H1 (cell line): ENCODE measurements at regions not wholly inside any gene's neighbourhood (a gene's known extent, or its start where the extent isn't known, plus 50 kb on each side); places are given as distances from the start of the nearest gene placed in this dataset.

Experiments used
- CTCF ChIA-PET: fragments of 300-600 bp; sonication (Branson Sonifier 250); formaldehyde crosslinking; loops from one replicate; lab custom pipeline; 2021; ENCODE audit not compliant: partially characterized antibody; lab: Charles Lee
- POLR2A ChIA-PET: fragments of 300-600 bp; sonication (Branson Sonifier 250); formaldehyde crosslinking; loops from one replicate; lab custom pipeline; 2021; ENCODE audit warnings: inconsistent platforms; ENCODE audit not compliant: partially characterized antibody; lab: Charles Lee
- DNase-seq, 2 experiments: peaks; one replicate each; pipeline versions ENCODE4 v3.0.0 to v3.0.0-alpha.2; 2010 to 2022; ENCODE audit warnings: low spot score in 2 of 2, low read depth in 1 of 2, mixed read lengths in 1 of 2
- FAIRE-seq: peaks from 2 replicates; lab custom pipeline; 2011; peaks lifted over from hg19 to GRCh38; lab: Jason Lieb, UNC
- H2AFZ ChIP-seq: 2 replicates; pipeline ENCODE4 v1.8.1; 2012; ENCODE audit warnings: low read length, inconsistent platforms
- H2AK5ac ChIP-seq: 2 replicates; pipeline ENCODE4 v1.6.1; 2013; ENCODE audit warnings: low read depth, low read length
- H2BK120ac ChIP-seq: replicated peaks from 2 replicates; pipeline ENCODE3; 2013; ENCODE audit warnings: low read depth, low read length, inconsistent platforms
- H2BK12ac ChIP-seq: 2 replicates; pipeline ENCODE4 v1.6.1; 2013; ENCODE audit warnings: low read depth, low read length
- H2BK15ac ChIP-seq: 2 replicates; pipeline ENCODE4 v1.6.1; 2013; ENCODE audit warnings: low read length
- H2BK20ac ChIP-seq: 2 replicates; pipeline ENCODE4 v1.6.1; 2013; ENCODE audit warnings: low read length
- H2BK5ac ChIP-seq: 2 replicates; pipeline ENCODE4 v1.6.1; 2013; ENCODE audit warnings: low read depth, low read length
- H3K14ac ChIP-seq: 2 replicates; pipeline ENCODE4 v1.6.1; 2013; ENCODE audit warnings: inconsistent platforms; ENCODE audit not compliant: insufficient read length
- H3K18ac ChIP-seq: 2 replicates; pipeline ENCODE4 v1.6.1; 2013; ENCODE audit warnings: low read length; ENCODE audit errors: extremely low read depth
- H3K23ac ChIP-seq: 2 replicates; pipeline ENCODE4 v1.6.1; 2013; ENCODE audit warnings: inconsistent platforms; ENCODE audit not compliant: insufficient read length
- H3K23me2 ChIP-seq: 2 replicates; pipeline ENCODE4 v1.6.1; 2013; ENCODE audit warnings: low read depth, low read length
- H3K27ac ChIP-seq: 2 replicates; pipeline ENCODE4 v1.6.1; 2011; ENCODE audit warnings: low read depth, low read length, inconsistent platforms
- H3K27me3 ChIP-seq, 4 experiments: replicated peaks in 1 of 4; 1 replicate in 1 of 4; 2 replicates in 3 of 4; pipeline versions ENCODE4 v1.6.1 to v1.8.1; 2011 to 2013; ENCODE audit warnings: low read length in 3 of 4, mild to moderate bottlenecking in 3 of 4, inconsistent platforms in 2 of 4, mixed read lengths in 2 of 4, moderate library complexity in 1 of 4; ENCODE audit not compliant: control insufficient read depth in 3 of 4, insufficient read depth in 3 of 4; ENCODE audit errors: extremely low read depth in 1 of 4
- H3K36me3 ChIP-seq, 4 experiments: 2 replicates each; pipeline versions ENCODE4 v1.6.1 to v1.8.1; 2011 to 2013; ENCODE audit warnings: mild to moderate bottlenecking in 4 of 4, low read length in 3 of 4, moderate library complexity in 2 of 4, control low read depth in 1 of 4, inconsistent platforms in 1 of 4; ENCODE audit not compliant: insufficient read depth in 4 of 4, control insufficient read depth in 2 of 4
- H3K4ac ChIP-seq: replicated peaks from 2 replicates; pipeline ENCODE3; 2013; ENCODE audit warnings: low read length, low read depth, mixed read lengths, inconsistent platforms; ENCODE audit not compliant: insufficient read length
- H3K4me1 ChIP-seq, 4 experiments: replicated peaks in 1 of 4; 1 replicate in 1 of 4; 2 replicates in 3 of 4; pipeline versions ENCODE4 v1.6.1 to v1.8.1; 2011 to 2013; ENCODE audit warnings: low read length in 3 of 4, inconsistent platforms in 2 of 4, mixed read lengths in 1 of 4; ENCODE audit not compliant: insufficient read depth in 4 of 4, control insufficient read depth in 3 of 4
- H3K4me2 ChIP-seq, 2 experiments: 2 replicates each; pipeline versions ENCODE4 v1.6.1 to v1.8.1; 2011 to 2013; ENCODE audit warnings: low read depth in 2 of 2, low read length in 2 of 2, control low read depth in 1 of 2, inconsistent platforms in 1 of 2, mild to moderate bottlenecking in 1 of 2; ENCODE audit not compliant: insufficient read depth in 1 of 2
- H3K4me3 ChIP-seq, 4 experiments: fragments of 200-600, 300-600 bp in 1 of 4; sonication (generic), shearing (Covaris generic), sonication (Bioruptor Twin) in 1 of 4; 2 replicates each; pipeline versions ENCODE4 v1.5.1 to v1.8.1; 2011 to 2016; ENCODE audit warnings: low read length in 4 of 4, low read depth in 3 of 4, control low read depth in 2 of 4, inconsistent platforms in 2 of 4, mild to moderate bottlenecking in 2 of 4, mixed read lengths in 1 of 4, moderate library complexity in 1 of 4; ENCODE audit not compliant: insufficient read depth in 2 of 4; ENCODE audit errors: extremely low read depth in 1 of 4
- H3K56ac ChIP-seq: replicated peaks from 2 replicates; pipeline ENCODE3; 2013; ENCODE audit warnings: low read depth, mild to moderate bottlenecking, mixed read lengths, low read length, inconsistent platforms; ENCODE audit not compliant: insufficient read length
- H3K79me1 ChIP-seq: 2 replicates; pipeline ENCODE4 v1.6.1; 2013; ENCODE audit warnings: low read depth, low read length, control low read depth
- H3K79me2 ChIP-seq, 2 experiments: 2 replicates each; pipeline versions ENCODE4 v1.6.1 to v1.8.1; 2012 to 2013; ENCODE audit warnings: low read length in 2 of 2, mild to moderate bottlenecking in 2 of 2, inconsistent platforms in 1 of 2; ENCODE audit not compliant: insufficient read depth in 2 of 2, control insufficient read depth in 1 of 2
- H3K9ac ChIP-seq, 4 experiments: replicated peaks in 1 of 4; 1 replicate in 1 of 4; 2 replicates in 3 of 4; pipeline versions ENCODE4 v1.6.1 to v1.8.1; 2011 to 2013; ENCODE audit warnings: low read depth in 3 of 4, low read length in 3 of 4, control low read depth in 2 of 4, mild to moderate bottlenecking in 2 of 4, moderate library complexity in 2 of 4, inconsistent platforms in 1 of 4; ENCODE audit errors: extremely low read depth in 1 of 4
- H3K9me3 ChIP-seq, 2 experiments: 2 replicates each; pipeline versions ENCODE4 v1.6.1 to v1.8.1; 2012 to 2013; ENCODE audit warnings: mild to moderate bottlenecking in 2 of 2, moderate library complexity in 2 of 2, control low read depth in 1 of 2, inconsistent platforms in 1 of 2, low read depth in 1 of 2, low read length in 1 of 2, mixed read lengths in 1 of 2; ENCODE audit not compliant: insufficient read depth in 2 of 2
- H4K20me1 ChIP-seq, 2 experiments: replicated peaks in 1 of 2; 2 replicates each; pipeline versions ENCODE3 to v1.8.1; 2011 to 2013; ENCODE audit warnings: inconsistent platforms in 2 of 2, low read length in 2 of 2, mild to moderate bottlenecking in 1 of 2; ENCODE audit not compliant: insufficient read depth in 2 of 2, control insufficient read depth in 1 of 2
- H4K5ac ChIP-seq: 2 replicates; pipeline ENCODE4 v1.6.1; 2013; ENCODE audit warnings: low read length, low read depth, mixed read lengths, inconsistent platforms; ENCODE audit not compliant: insufficient read length
- H4K8ac ChIP-seq: 2 replicates; pipeline ENCODE4 v1.8.0; 2013; ENCODE audit warnings: mild to moderate bottlenecking, moderate library complexity, low read length, inconsistent platforms; ENCODE audit not compliant: insufficient read depth; ENCODE audit errors: extremely low read depth
- H4K91ac ChIP-seq: replicated peaks from 2 replicates; pipeline ENCODE3; 2013; ENCODE audit warnings: low read length, mixed read lengths, inconsistent platforms; ENCODE audit not compliant: insufficient read length
- ATF2 ChIP-seq: IDR thresholded peaks from 2 replicates; pipeline ENCODE4 v1.6.1; 2012; ENCODE audit warnings: low read length, inconsistent platforms
- BACH1 ChIP-seq: IDR thresholded peaks from 2 replicates; pipeline ENCODE4 v1.6.1; 2012; ENCODE audit warnings: low read length, improper control_type of control experiment
- BRCA1 ChIP-seq: IDR thresholded peaks from 2 replicates; pipeline ENCODE4 v1.6.1; 2012; ENCODE audit warnings: low read depth, low read length, improper control_type of control experiment
- CHD2 ChIP-seq: IDR thresholded peaks from 2 replicates; pipeline ENCODE4 v1.6.1; 2012; ENCODE audit warnings: low read length, improper control_type of control experiment
- EGR1 ChIP-seq: IDR thresholded peaks from 2 replicates; pipeline ENCODE4 v1.6.1; 2011; ENCODE audit warnings: low read depth, low read length, borderline replicate concordance
- HDAC2 ChIP-seq, 2 experiments: fragments of 300-600 bp in 1 of 2; sonication (generic) in 1 of 2; IDR thresholded peaks; 2 replicates each; pipeline ENCODE4 v1.6.1; 2011 to 2012; ENCODE audit warnings: low read depth in 2 of 2, low read length in 2 of 2, mild to moderate bottlenecking in 2 of 2, moderate library complexity in 2 of 2, borderline replicate concordance in 1 of 2, inconsistent platforms in 1 of 2
- KDM1A ChIP-seq: fragments of 200-600, 300-600 bp; sonication (generic); IDR thresholded peaks from 2 replicates; pipeline ENCODE4 v1.7.1; 2016; ENCODE audit warnings: mild to moderate bottlenecking, low read length, borderline replicate concordance
- PHF8 ChIP-seq: fragments of 200-600 bp; sonication (generic); conservative IDR thresholded peaks from 2 replicates; pipeline ENCODE4 v1.7.1; 2012; ENCODE audit warnings: low read depth, mild to moderate bottlenecking, inconsistent platforms, low read length, moderate library complexity
- POLR2A ChIP-seq, 2 experiments: IDR thresholded peaks; 1 replicate in 1 of 2; 2 replicates in 1 of 2; pipeline ENCODE4 v1.6.1; 2011; ENCODE audit warnings: low read depth in 2 of 2, low read length in 2 of 2, mild to moderate bottlenecking in 2 of 2; ENCODE audit errors: control extremely low read depth in 1 of 2
- SIX5 ChIP-seq: IDR thresholded peaks from 2 replicates; pipeline ENCODE4 v1.6.1; 2011; ENCODE audit warnings: mild to moderate bottlenecking, low read depth, low read length
- SP2 ChIP-seq: IDR thresholded peaks from 2 replicates; pipeline ENCODE4 v1.6.1; 2012; ENCODE audit warnings: mild to moderate bottlenecking, low read length, inconsistent platforms
- SP4 ChIP-seq: IDR thresholded peaks from 2 replicates; pipeline ENCODE4 v1.6.1; 2012; ENCODE audit warnings: low read length, inconsistent platforms
- TAF1 ChIP-seq: IDR thresholded peaks from 2 replicates; pipeline ENCODE4 v1.6.1; 2011; ENCODE audit warnings: mild to moderate bottlenecking, low read depth, low read length
- TAF7 ChIP-seq: optimal IDR thresholded peaks from 2 replicates; pipeline ENCODE3; 2011; ENCODE audit warnings: low read depth, mild to moderate bottlenecking, inconsistent platforms, low read length, moderate library complexity, borderline replicate concordance
- TBP ChIP-seq: IDR thresholded peaks from 2 replicates; pipeline ENCODE4 v1.6.1; 2011; ENCODE audit warnings: low read depth, low read length, improper control_type of control experiment
- WGBS, 2 experiments: shearing (Covaris generic) in 1 of 2; methylation state at CpG; one replicate each; pipeline versions ENCODE4 v1.1.6 to v1.1.7; 2013 to 2015; ENCODE audit warnings: low lambda C conversion rate in 2 of 2, mixed read lengths in 2 of 2, inconsistent platforms in 1 of 2, low coverage in 1 of 2, missing lambda C conversion rate in 1 of 2; ENCODE audit not compliant: insufficient replicate concordance in 2 of 2, insufficient coverage in 1 of 2, insufficient read length in 1 of 2; ENCODE audit errors: extremely low coverage in 1 of 2, missing lambda C conversion rate in 1 of 2; 5-methylcytosine and 5-hydroxymethylcytosine counted together

- H2AFZ ChIP-seq, result no peak overlapping the region
- TF ChIP-seq EGR1 (no peak), PHF8 (no peak), KDM1A (no peak), TBP (no peak), POLR2A (IDR thresholded peaks at IDR 0.05; ENCODE audit: control extremely low read depth in 1 of 2, low read depth in 2 of 2, low read length in 2 of 2) (no peak), HDAC2 (IDR thresholded peaks at IDR 0.05; ENCODE audit: borderline replicate concordance in 1 of 2, low read depth in 2 of 2, low read length in 2 of 2) (no peak), TAF7 (no peak), SP2 (no peak), BRCA1 (no peak), BACH1 (no peak), SIX5 (no peak), CHD2 (no peak), SP4 (no peak), TAF1 (no peak), ATF2 (no peak)
Observed at GRCh38 chr6:72530152-72530551, 91.7 kb upstream of the KCNQ5 start.

More at GRCh38 chr6:72530152-72530551, 91.7 kb upstream of the KCNQ5 start:
- Histone ChIP-seq H3K79me2 (no peaks in the 10 kb centered on the region), H2BK120ac (no peak overlapping the region), H3K27ac (no peak overlapping the region), H3K4me3 (no peak overlapping the region), H2BK20ac (no peak overlapping the region), H3K9ac (no peak overlapping the region), H4K91ac (no peak overlapping the region), H4K20me1 (no peaks in the 10 kb centered on the region), H3K9me3 (no peaks in the 10 kb centered on the region), H3K4me1 (no peaks in the 10 kb centered on the region), H3K23ac (no peak overlapping the region), H4K8ac (no peak overlapping the region), H2BK15ac (no peak overlapping the region), H3K79me1 (no peaks in the 10 kb centered on the region), H3K4me2 (no peak overlapping the region), H3K36me3 (no peaks in the 10 kb centered on the region), H3K27me3 (no peaks in the 10 kb centered on the region), H2BK5ac (no peak overlapping the region), H3K18ac (no peak overlapping the region), H3K4ac (no peak overlapping the region), H3K56ac (no peak overlapping the region), H4K5ac (no peak overlapping the region), H3K14ac (no peak overlapping the region), H2BK12ac (no peak overlapping the region), H3K23me2 (no peaks in the 10 kb centered on the region; the same call in 1 of the 2 replicates), H2AK5ac (no peak overlapping the region)
- WGBS, 2 experiments, result 90% methylated on average over 2 of the region's 2 CpGs; no CpG with 5 or more reads in 1 of the 2 experiments
- ChIA-PET CTCF (no interaction called here), POLR2A (no interaction called here)
- FAIRE-seq, result no peak
- DNase-seq, result no peak
